Sigmoid colon (tissue), 4 donors: ENCODE measurements at regions not wholly inside any gene's neighbourhood (a gene's known extent, or its start where the extent isn't known, plus 50 kb on each side); places are given as distances from the start of the nearest gene placed in this dataset.

Source experiments
- CTCF ChIP-seq, 4 experiments: fragments of 450-650 bp in 3 of 4; fragments of 200-600 bp in 1 of 4; IDR thresholded peaks; one replicate each; pipeline ENCODE4 v1.5.1; 2016 to 2019; ENCODE audit warnings: antibody characterized with exemption in 4 of 4, mild to moderate bottlenecking in 3 of 4, moderate library complexity in 2 of 4
- EP300 ChIP-seq, 4 donors: sonication (generic); formaldehyde crosslinking; IDR thresholded peaks; one replicate each; pipeline ENCODE4 v1.6.1; 2017; ENCODE audit warnings: antibody characterized with exemption in 4 of 4

GRCh38 chr3:124627501-124627908, 102.7 kb upstream of the UMPS start:
- TF ChIP-seq CTCF (IDR thresholded peaks at IDR 0.05): no peak
- TF ChIP-seq EP300 (IDR thresholded peaks at IDR 0.05): no peak
